ENCODE measurements at regions not wholly inside any gene's neighbourhood (a gene's known extent, or its start where the extent isn't known, plus 50 kb on each side); places are given as distances from the start of the nearest gene placed in this dataset.

- Mint-ChIP-seq H3K9me3 (ENCODE audit: unreplicated experiment) (no peaks in the 10 kb centered on the region), H3K27me3 (ENCODE audit: insufficient read depth, unreplicated experiment) (no peaks in the 10 kb centered on the region), H3K4me3 (ENCODE audit: unreplicated experiment) (no peak overlapping the region), H3K27ac (ENCODE audit: low read depth, unreplicated experiment) (no peak overlapping the region), H3K4me1 (ENCODE audit: insufficient read depth, unreplicated experiment) (peaks cover 23% of the 10 kb centered on the region), H3K36me3 (ENCODE audit: insufficient read depth, unreplicated experiment) (no peaks in the 10 kb centered on the region)
- TF ChIP-seq CTCF (IDR thresholded peaks at IDR 0.05; ENCODE audit: unreplicated experiment), result no peak
- no peak for DNase-seq (ENCODE audit: unreplicated experiment)
- BruUV-seq (replicated peaks), result TSS peak; percentile 33
- intact Hi-C loops (cut with micrococcal nuclease), result loop anchor here (5.0 to 10.0 kb wide), 2 partner anchors 540 to 652 kb away; partner anchors contain the start of gene SLC38A2
- ChIA-PET POLR2A (interaction anchor here (0.6 to 1.0 kb wide), 4 partner anchors 54 to 665 kb away, joined by 3 to 5 read pairs (median 4); no protein-coding TSS in a partner anchor), CTCF (interaction anchor here (0.6 to 1.3 kb wide), 5 partner anchors 8 to 379 kb away, joined by 3 to 7 read pairs (median 4); no protein-coding TSS in a partner anchor)
These were observed 55.0 kb upstream of the PCED1B start for GRCh38 chr12:47024463-47024862.

GRCh38 chr12:47025349-47025748 lies 54.1 kb upstream of the PCED1B start:
- Mint-ChIP-seq H3K4me3 (ENCODE audit: unreplicated experiment) (no peak overlapping the region), H3K27me3 (ENCODE audit: insufficient read depth, unreplicated experiment) (no peaks in the 10 kb centered on the region), H3K27ac (ENCODE audit: low read depth, unreplicated experiment) (no peak overlapping the region), H3K4me1 (ENCODE audit: insufficient read depth, unreplicated experiment) (peaks cover 24% of the 10 kb centered on the region), H3K9me3 (ENCODE audit: unreplicated experiment) (no peaks in the 10 kb centered on the region), H3K36me3 (ENCODE audit: insufficient read depth, unreplicated experiment) (no peaks in the 10 kb centered on the region)
- TF ChIP-seq CTCF (IDR thresholded peaks at IDR 0.05; ENCODE audit: unreplicated experiment), result no peak
- intact Hi-C loops (cut with micrococcal nuclease), result loop anchor here (10.0 kb wide), 1 partner anchor 541 kb away; no protein-coding TSS in a partner anchor
- DNase-seq (ENCODE audit: unreplicated experiment), result no peak
- POLR2A ChIA-PET, result no interaction called here
- CTCF ChIA-PET, result interaction anchor here (1.0 to 1.7 kb wide), 3 partner anchors 82 to 661 kb away, joined by 4 to 7 read pairs (median 5); no protein-coding TSS in a partner anchor
- no TSS peak for BruUV-seq (replicated peaks)

GRCh38 chr12:47025798-47026197 lies 53.6 kb upstream of the PCED1B start:
- POLR2A ChIA-PET, result no interaction called here
- CTCF ChIA-PET, result interaction anchor here (0.6 to 1.7 kb wide), 5 partner anchors 14 to 923 kb away, joined by 3 to 7 read pairs (median 3); partner anchors contain the start of gene PCED1B
- Mint-ChIP-seq H3K27ac (ENCODE audit: low read depth, unreplicated experiment) (no peak overlapping the region), H3K9me3 (ENCODE audit: unreplicated experiment) (no peaks in the 10 kb centered on the region), H3K4me1 (ENCODE audit: insufficient read depth, unreplicated experiment) (peaks cover 20% of the 10 kb centered on the region), H3K4me3 (ENCODE audit: unreplicated experiment) (no peak overlapping the region), H3K27me3 (ENCODE audit: insufficient read depth, unreplicated experiment) (no peaks in the 10 kb centered on the region), H3K36me3 (ENCODE audit: insufficient read depth, unreplicated experiment) (no peaks in the 10 kb centered on the region)
- DNase-seq (ENCODE audit: unreplicated experiment), result no peak
- intact Hi-C loops (cut with micrococcal nuclease), result loop anchor here (10.0 kb wide), 1 partner anchor 541 kb away; no protein-coding TSS in a partner anchor
- no peak for TF ChIP-seq CTCF (IDR thresholded peaks at IDR 0.05; ENCODE audit: unreplicated experiment)
- BruUV-seq (replicated peaks), result no TSS peak

GRCh38 chr12:47026291-47026690 lies 53.1 kb upstream of the PCED1B start:
- POLR2A ChIA-PET, result no interaction called here
- Mint-ChIP-seq H3K36me3 (ENCODE audit: insufficient read depth, unreplicated experiment) (no peaks in the 10 kb centered on the region), H3K4me1 (ENCODE audit: insufficient read depth, unreplicated experiment) (peaks cover 15% of the 10 kb centered on the region), H3K27ac (ENCODE audit: low read depth, unreplicated experiment) (no peak overlapping the region), H3K27me3 (ENCODE audit: insufficient read depth, unreplicated experiment) (no peaks in the 10 kb centered on the region), H3K4me3 (ENCODE audit: unreplicated experiment) (no peak overlapping the region), H3K9me3 (ENCODE audit: unreplicated experiment) (no peaks in the 10 kb centered on the region)
- intact Hi-C loops (cut with micrococcal nuclease), result loop anchor here (10.0 kb wide), 1 partner anchor 541 kb away; no protein-coding TSS in a partner anchor
- no peak for DNase-seq (ENCODE audit: unreplicated experiment)
- BruUV-seq (replicated peaks), result no TSS peak
- TF ChIP-seq CTCF (IDR thresholded peaks at IDR 0.05; ENCODE audit: unreplicated experiment), result no peak
- CTCF ChIA-PET, result interaction anchor here (0.6 to 1.7 kb wide), 7 partner anchors 15 to 923 kb away, joined by 3 to 7 read pairs (median 3); partner anchors contain the start of gene PCED1B

Data from MCF 10A (cell line).